ENCODE measurements at regions not wholly inside any gene's neighbourhood (a gene's known extent, or its start where the extent isn't known, plus 50 kb on each side); places are given as distances from the start of the nearest gene placed in this dataset.
A peak's percentile ranks its signal among the peaks of the same experiment; 100 is the strongest.
"Not testable (repeated sequence)": the region's sequence is repeated elsewhere in the genome, so short reads cannot be mapped to it uniquely, and the experiment has no call there.

- TF ChIP-seq, protein P1, sequence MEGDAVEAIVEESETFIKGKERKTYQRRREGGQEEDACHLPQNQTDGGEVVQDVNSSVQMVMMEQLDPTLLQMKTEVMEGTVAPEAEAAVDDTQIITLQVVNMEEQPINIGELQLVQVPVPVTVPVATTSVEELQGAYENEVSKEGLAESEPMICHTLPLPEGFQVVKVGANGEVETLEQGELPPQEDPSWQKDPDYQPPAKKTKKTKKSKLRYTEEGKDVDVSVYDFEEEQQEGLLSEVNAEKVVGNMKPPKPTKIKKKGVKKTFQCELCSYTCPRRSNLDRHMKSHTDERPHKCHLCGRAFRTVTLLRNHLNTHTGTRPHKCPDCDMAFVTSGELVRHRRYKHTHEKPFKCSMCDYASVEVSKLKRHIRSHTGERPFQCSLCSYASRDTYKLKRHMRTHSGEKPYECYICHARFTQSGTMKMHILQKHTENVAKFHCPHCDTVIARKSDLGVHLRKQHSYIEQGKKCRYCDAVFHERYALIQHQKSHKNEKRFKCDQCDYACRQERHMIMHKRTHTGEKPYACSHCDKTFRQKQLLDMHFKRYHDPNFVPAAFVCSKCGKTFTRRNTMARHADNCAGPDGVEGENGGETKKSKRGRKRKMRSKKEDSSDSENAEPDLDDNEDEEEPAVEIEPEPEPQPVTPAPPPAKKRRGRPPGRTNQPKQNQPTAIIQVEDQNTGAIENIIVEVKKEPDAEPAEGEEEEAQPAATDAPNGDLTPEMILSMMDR (IDR thresholded peaks at IDR 0.05; ENCODE audit: control insufficient read depth, insufficient read depth, low read depth, low read length, missing control alignments): no peak
- no peak overlapping the region for H3K4me3 ChIP-seq (ENCODE audit: control insufficient read depth, low read depth, low read length)
- DNase-seq (ENCODE audit: low read depth): no peak
Observed at GRCh38 chrX:41003506-41004270, 81.6 kb upstream of the USP9X start.

DNA sequence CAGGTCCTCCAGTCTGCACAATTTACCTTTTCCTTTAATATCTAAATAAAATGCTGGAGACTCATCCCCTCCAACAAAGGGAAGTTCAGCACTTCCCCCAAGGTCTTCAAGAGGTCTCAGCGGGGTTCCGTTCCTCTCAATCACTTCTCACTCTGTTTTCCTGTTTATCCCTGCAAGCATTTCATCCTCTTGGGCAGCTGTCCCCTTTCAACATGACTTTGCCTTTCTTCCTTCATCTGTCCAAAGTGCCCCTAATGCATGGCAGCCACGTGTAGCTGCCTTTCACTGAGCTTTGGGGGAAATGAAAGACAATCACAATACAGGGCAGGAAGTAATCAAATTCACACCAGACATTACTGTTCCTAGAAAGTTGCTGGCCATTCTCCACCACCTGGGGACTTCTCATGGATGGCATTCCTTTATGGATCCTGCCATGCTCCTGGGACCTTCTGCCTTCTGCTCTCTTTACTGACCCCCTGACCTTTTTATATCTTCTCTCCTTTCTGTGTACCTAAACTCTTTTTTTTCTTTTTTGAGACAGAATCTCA is 79.7 kb upstream of the USP9X start:
- TF ChIP-seq, protein P1 (IDR thresholded peaks at IDR 0.05; ENCODE audit: control insufficient read depth, insufficient read depth, low read depth, low read length, missing control alignments): no peak
- DNase-seq (ENCODE audit: low read depth): no peak
- H3K4me3 ChIP-seq (ENCODE audit: control insufficient read depth, low read depth, low read length): no peak overlapping the region

DNA sequence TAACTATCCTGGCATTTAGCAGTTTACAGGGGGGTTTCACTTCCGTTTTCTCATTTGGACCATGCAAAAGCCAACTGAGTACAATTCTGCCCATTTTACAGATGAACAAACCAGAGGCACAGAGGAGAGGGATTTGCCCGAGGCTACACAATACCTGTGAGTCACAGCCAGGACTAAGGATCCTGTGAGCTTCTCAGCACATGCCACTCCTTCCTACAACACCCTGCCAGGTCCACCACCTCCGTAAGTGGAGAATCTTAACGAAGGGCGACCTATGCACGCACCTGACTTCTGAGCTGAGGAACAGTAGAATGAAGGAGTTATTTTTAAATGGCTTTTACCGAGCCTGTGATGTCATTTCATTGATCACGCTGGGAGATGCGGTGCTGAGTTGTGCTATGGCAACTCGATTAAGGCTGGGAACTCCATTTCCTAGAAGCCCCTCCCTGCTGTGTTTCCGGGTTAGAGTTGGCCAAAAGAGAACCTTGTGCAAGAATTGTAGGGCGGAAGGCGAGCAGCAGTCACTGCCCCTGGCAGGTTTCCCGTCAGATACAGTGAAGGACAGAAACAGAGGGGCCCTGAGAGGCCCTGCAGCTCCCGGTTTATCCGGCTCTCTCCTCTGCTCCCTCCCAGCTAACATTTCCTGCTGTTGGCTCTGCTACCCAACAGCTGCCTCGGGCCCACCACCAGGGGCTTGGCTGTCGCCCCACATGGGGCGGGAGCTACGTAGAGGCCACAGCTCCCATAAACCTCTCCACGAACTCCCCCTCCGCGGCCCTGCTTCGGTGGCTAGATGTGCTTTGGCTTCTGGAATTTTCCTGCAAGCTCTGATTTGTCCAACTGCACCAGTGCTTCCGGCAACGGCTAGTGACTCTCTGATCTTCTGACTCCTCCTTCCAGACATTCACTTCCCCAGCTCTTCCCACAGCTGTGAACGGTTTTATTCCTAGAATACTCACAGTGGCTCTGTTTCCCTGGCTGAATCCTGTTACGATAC is 75.1 kb upstream of the USP9X start:
- peak; percentile 68 for DNase-seq (ENCODE audit: low read depth)
- TF ChIP-seq, protein P1 (IDR thresholded peaks at IDR 0.05; ENCODE audit: control insufficient read depth, insufficient read depth, low read depth, low read length, missing control alignments): peak; percentile 20
- peak overlapping the region; percentile 32 for H3K4me3 ChIP-seq (ENCODE audit: control insufficient read depth, low read depth, low read length)

GRCh38 chrX:41014776-41015360 is 70.4 kb upstream of the USP9X start:
- no peak for DNase-seq (ENCODE audit: low read depth)
- TF ChIP-seq, protein P1 (IDR thresholded peaks at IDR 0.05; ENCODE audit: control insufficient read depth, insufficient read depth, low read depth, low read length, missing control alignments): no peak
- H3K4me3 ChIP-seq (ENCODE audit: control insufficient read depth, low read depth, low read length): no peak overlapping the region

DNA sequence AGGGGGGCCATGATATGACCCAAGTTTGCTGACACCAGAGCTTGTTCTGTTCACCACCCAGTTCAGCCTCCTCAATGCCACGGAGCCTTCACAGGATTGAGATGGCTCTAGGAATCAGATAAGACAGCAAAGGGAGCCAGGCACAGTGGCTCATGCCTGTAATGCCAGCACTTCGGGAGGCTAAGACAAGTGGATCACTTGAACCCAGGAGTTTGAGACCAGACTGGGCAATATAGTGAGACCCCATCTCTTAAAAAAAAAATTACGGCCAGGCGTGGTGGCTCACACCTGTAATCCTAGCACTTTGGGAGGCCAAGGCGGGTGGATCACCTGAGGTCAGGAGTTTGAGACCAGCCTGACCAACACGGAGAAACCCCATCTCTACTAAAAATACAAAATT is 67.5 kb upstream of the USP9X start:
- not testable (repeated sequence) for DNase-seq (ENCODE audit: low read depth); H3K4me3 ChIP-seq (ENCODE audit: control insufficient read depth, low read depth, low read length)

DNA sequence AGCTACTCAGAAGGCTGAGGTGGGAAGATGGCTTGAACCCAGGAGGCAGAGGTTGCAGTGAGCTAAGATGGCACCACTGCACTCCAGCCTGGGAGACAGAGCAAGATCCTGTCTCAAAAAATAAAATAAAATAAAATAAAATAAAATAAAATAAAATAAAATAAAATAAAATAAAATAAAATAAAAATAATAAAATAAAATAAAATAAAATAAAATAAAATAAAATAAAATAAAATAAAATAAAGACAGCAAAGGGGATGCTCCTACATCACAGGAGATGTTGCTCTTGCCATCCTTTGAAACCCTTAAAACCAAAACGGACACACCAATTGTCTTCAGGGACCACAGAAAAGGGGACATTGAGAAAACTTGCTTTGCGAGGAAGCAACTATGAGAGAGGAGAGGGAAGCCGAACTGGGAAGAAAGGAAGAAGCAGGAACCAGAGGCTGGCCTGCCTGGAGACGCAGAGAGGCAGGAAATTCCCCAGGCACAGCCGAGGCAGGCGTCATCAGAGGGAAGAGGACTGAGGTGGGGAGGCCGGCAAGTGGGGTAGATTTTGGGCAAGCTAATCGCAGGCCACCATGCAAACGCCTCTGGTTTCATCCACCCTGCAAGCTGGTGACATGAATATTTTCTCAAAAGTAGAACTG is 66.7 kb upstream of the USP9X start:
- not testable (repeated sequence) for DNase-seq (ENCODE audit: low read depth); H3K4me3 ChIP-seq (ENCODE audit: control insufficient read depth, low read depth, low read length)

- no peak overlapping the region for H3K4me3 ChIP-seq (ENCODE audit: control insufficient read depth, low read depth, low read length)
- TF ChIP-seq, protein P1 (IDR thresholded peaks at IDR 0.05; ENCODE audit: control insufficient read depth, insufficient read depth, low read depth, low read length, missing control alignments): no peak
- no peak for DNase-seq (ENCODE audit: low read depth)
Observed at GRCh38 chrX:41019041-41019392, 66.2 kb upstream of the USP9X start.
